HG03432 (cell line): ENCODE measurements at regions not wholly inside any gene's neighbourhood (a gene's known extent, or its start where the extent isn't known, plus 50 kb on each side); places are given as distances from the start of the nearest gene placed in this dataset.
"Not testable (repeated sequence)": the region's sequence is repeated elsewhere in the genome, so short reads cannot be mapped to it uniquely, and the experiment has no call there.

ENCODE experiments used
- ATAC-seq: cut with Tn5 transposase; IDR thresholded peaks from one replicate; pipeline ENCODE4 v1.9.1; 2021; ENCODE audit warnings: mild to moderate bottlenecking, moderate library complexity; ENCODE audit not compliant: unreplicated experiment

GRCh38 chr20:5492937-5493336 lies 117.9 kb downstream of the GPCPD1 start:
- no peak for ATAC-seq

GRCh38 chr20:5491455-5491854 lies 119.4 kb downstream of the GPCPD1 start:
- no peak for ATAC-seq

- no peak for ATAC-seq
Measured at GRCh38 chr20:5489601-5490000, 121.2 kb downstream of the GPCPD1 start.

- ATAC-seq = no peak
Measured at GRCh38 chr20:5488823-5489222, 122.0 kb downstream of the GPCPD1 start.

- no peak for ATAC-seq
Measured at GRCh38 chr20:5486377-5487054, 124.3 kb downstream of the GPCPD1 start.

GRCh38 chr20:5484926-5485325 lies 125.9 kb downstream of the GPCPD1 start:
- ATAC-seq = no peak

GRCh38 chr20:5484346-5484745 lies 126.5 kb downstream of the GPCPD1 start:
- no peak for ATAC-seq

GRCh38 chr20:5482791-5483190 lies 128.0 kb downstream of the GPCPD1 start:
- no peak for ATAC-seq

GRCh38 chr20:5481872-5482271 lies 128.9 kb downstream of the GPCPD1 start:
- no peak for ATAC-seq

- no peak for ATAC-seq
Measured at GRCh38 chr20:5480824-5481600, 129.8 kb downstream of the GPCPD1 start.

- no peak for ATAC-seq
Measured at GRCh38 chr20:5474646-5475550, 135.9 kb downstream of the GPCPD1 start.

- ATAC-seq = not testable (repeated sequence)
Measured at GRCh38 chr20:5471866-5472265, 138.9 kb downstream of the GPCPD1 start.

GRCh38 chr20:5471368-5471767 lies 139.4 kb downstream of the GPCPD1 start:
- ATAC-seq = no peak

- ATAC-seq = no peak
Measured at GRCh38 chr20:5470943-5471342, 139.9 kb downstream of the GPCPD1 start.

GRCh38 chr20:5470458-5470857 lies 140.3 kb downstream of the GPCPD1 start:
- no peak for ATAC-seq

GRCh38 chr20:5469111-5469510 lies 141.7 kb downstream of the GPCPD1 start:
- no peak for ATAC-seq

- no peak for ATAC-seq
Measured at GRCh38 chr20:5467086-5467485, 143.7 kb downstream of the GPCPD1 start.

- no peak for ATAC-seq
Measured at GRCh38 chr20:5465604-5465927, 145.2 kb downstream of the GPCPD1 start.

GRCh38 chr20:5464901-5465603 lies 145.8 kb downstream of the GPCPD1 start:
- no peak for ATAC-seq

- no peak for ATAC-seq
Measured at GRCh38 chr20:5463007-5463686, 146.4 kb upstream of the PROKR2 start.
